HepG2 (cell line): ENCODE measurements at regions not wholly inside any gene's neighbourhood (a gene's known extent, or its start where the extent isn't known, plus 50 kb on each side); places are given as distances from the start of the nearest gene placed in this dataset.

Experiments
- ATAC-seq: fragments of 200-7000 bp; cut with Tn5 transposase; 3 replicates; pipeline ENCODE4 v1.9.1; 2020; ENCODE audit warnings: mild to moderate bottlenecking, moderate library complexity
- BruUV-seq: library from RNA; stranded (reverse); fragments of 400-500 nt; replicated peaks from 2 replicates; lab custom pipeline; 2021; lab: Mats Ljungman, UMichigan
- CTCF ChIA-PET: fragments of 300-600 bp; formaldehyde crosslinking; extraction: SDS; loops from one replicate; lab custom pipeline; 2021; ENCODE audit warnings: low total read pairs, inconsistent platforms, low intra/inter-chr PET ratio; lab: Yijun Ruan, JAX
- POLR2A ChIA-PET: fragments of 350-600 bp; sonication (Branson Sonifier 250); formaldehyde crosslinking; loops from one replicate; lab custom pipeline; 2020; ENCODE audit warnings: antibody characterized with exemption, inconsistent platforms; lab: Yijun Ruan, JAX
- DNase-seq: peaks from one replicate; pipeline ENCODE4 v3.0.0-alpha.2; 2015; ENCODE audit warnings: low spot score
- FAIRE-seq: peaks from 3 replicates; lab custom pipeline; 2011; peaks lifted over from hg19 to GRCh38; lab: Jason Lieb, UNC
- H2AFZ ChIP-seq: one replicate; pipeline ENCODE4 v1.6.1; 2011; ENCODE audit warnings: low read length, inconsistent platforms
- H3K27ac ChIP-seq: fragments of 300-600 bp; 3 replicates; pipeline ENCODE4 v1.8.0; 2011; ENCODE audit warnings: mixed run types, mild to moderate bottlenecking, mixed read lengths, low read length, inconsistent platforms; ENCODE audit not compliant: insufficient read depth; ENCODE audit errors: extremely low read length
- H3K27me3 ChIP-seq, 2 experiments: fragments of 200-600 bp in 1 of 2; 2 replicates in 1 of 2; 3 replicates in 1 of 2; pipeline versions ENCODE4 v1.6.0 to v1.8.0; 2011; ENCODE audit warnings: low read length in 2 of 2, mild to moderate bottlenecking in 2 of 2, moderate library complexity in 2 of 2, inconsistent platforms in 1 of 2; ENCODE audit not compliant: insufficient read depth in 2 of 2, control insufficient read depth in 1 of 2
- H3K36me3 ChIP-seq, 2 experiments: fragments of 200-600 bp in 1 of 2; replicated peaks in 1 of 2; 2 replicates in 1 of 2; 3 replicates in 1 of 2; pipeline versions ENCODE4 v1.5.1 to v1.8.0; 2011; ENCODE audit warnings: low read length in 2 of 2, inconsistent platforms in 1 of 2; ENCODE audit not compliant: insufficient read depth in 2 of 2, control insufficient read depth in 1 of 2
- H3K4me1 ChIP-seq: 2 replicates; pipeline ENCODE4 v1.5.1; 2012; ENCODE audit warnings: low read length, inconsistent platforms; ENCODE audit not compliant: insufficient read depth
- H3K4me2 ChIP-seq: 2 replicates; pipeline ENCODE4 v1.6.0; 2011; ENCODE audit warnings: low read depth, low read length, inconsistent platforms
- H3K4me3 ChIP-seq, 3 experiments: fragments of 200-600 bp in 1 of 3; sonication (generic), shearing (Covaris generic) in 1 of 3; replicated peaks in 1 of 3; 2 replicates each; pipeline ENCODE4 v1.5.1; 2011 to 2016; ENCODE audit warnings: low read length in 3 of 3, inconsistent platforms in 2 of 3, low read depth in 2 of 3, mild to moderate bottlenecking in 2 of 3, control low read depth in 1 of 3, mixed read lengths in 1 of 3; ENCODE audit not compliant: insufficient read depth in 1 of 3
- H3K79me2 ChIP-seq: one replicate; pipeline ENCODE4 v1.6.1; 2011; ENCODE audit warnings: low read length, inconsistent platforms; ENCODE audit not compliant: insufficient read depth
- H3K9ac ChIP-seq: 2 replicates; pipeline ENCODE4 v1.6.0; 2011; ENCODE audit warnings: mild to moderate bottlenecking, low read depth, low read length, inconsistent platforms; ENCODE audit not compliant: insufficient read depth
- H3K9me3 ChIP-seq: 2 replicates; pipeline ENCODE4 v1.5.1; 2012; ENCODE audit warnings: mild to moderate bottlenecking, low read length
- H4K20me1 ChIP-seq: 2 replicates; pipeline ENCODE4 v1.6.0; 2011; ENCODE audit warnings: inconsistent platforms, mild to moderate bottlenecking, low read length, moderate library complexity; ENCODE audit not compliant: insufficient read depth
- AHDC1 ChIP-seq: sonication (generic); formaldehyde crosslinking; IDR thresholded peaks from 2 replicates; pipeline ENCODE4 v1.5.1; 2020; ENCODE audit warnings: mild to moderate bottlenecking, missing genetic modification reagents, borderline replicate concordance
- HNF4A ChIP-seq: sonication (generic); formaldehyde crosslinking; IDR thresholded peaks from 2 replicates; pipeline ENCODE4 v1.4.0; 2020; ENCODE audit warnings: missing genetic modification reagents
- KDM5B ChIP-seq: sonication (generic); formaldehyde crosslinking; IDR thresholded peaks from 2 replicates; pipeline ENCODE4 v1.4.0; 2020; ENCODE audit warnings: missing genetic modification reagents, mild to moderate bottlenecking, borderline replicate concordance
- NFE2L1 ChIP-seq: sonication (generic); formaldehyde crosslinking; IDR thresholded peaks from 2 replicates; pipeline ENCODE4 v1.4.0; 2020; ENCODE audit warnings: missing genetic modification reagents, mild to moderate bottlenecking, borderline replicate concordance
- RBM22 ChIP-seq: fragments of 200-400 bp; formaldehyde crosslinking; optimal IDR thresholded peaks from 2 replicates; pipeline ENCODE3; 2017; ENCODE audit warnings: mild to moderate bottlenecking, low read length, moderate library complexity
- ZNF280B ChIP-seq: sonication (generic); formaldehyde crosslinking; IDR thresholded peaks from 2 replicates; pipeline ENCODE4 v1.5.0; 2020; ENCODE audit warnings: missing genetic modification reagents, mild to moderate bottlenecking, borderline replicate concordance
- ZNF414 ChIP-seq: sonication (generic); formaldehyde crosslinking; IDR thresholded peaks from 2 replicates; pipeline ENCODE4 v1.5.0; 2020; ENCODE audit warnings: missing genetic modification reagents
- ZNF451 ChIP-seq: sonication (generic); formaldehyde crosslinking; IDR thresholded peaks from 2 replicates; pipeline ENCODE4 v1.5.0; 2020; ENCODE audit warnings: mild to moderate bottlenecking, missing genetic modification reagents
- ZNF557 ChIP-seq: sonication (generic); formaldehyde crosslinking; IDR thresholded peaks from 2 replicates; pipeline ENCODE4 v1.4.0; 2020; ENCODE audit warnings: missing genetic modification reagents
- ZNF770 ChIP-seq: sonication (generic); formaldehyde crosslinking; IDR thresholded peaks from 2 replicates; pipeline ENCODE4 v1.5.0; 2020; ENCODE audit warnings: mild to moderate bottlenecking, missing genetic modification reagents
- ZNF841 ChIP-seq: sonication (generic); formaldehyde crosslinking; IDR thresholded peaks from 2 replicates; pipeline ENCODE4 v1.8.1; 2023; ENCODE audit warnings: missing genetic modification reagents, borderline replicate concordance
- WGBS: methylation state at CpG from one replicate; pipeline ENCODE4 v1.1.6; 2017; ENCODE audit warnings: low lambda C conversion rate; 5-methylcytosine and 5-hydroxymethylcytosine counted together
- in situ Hi-C: cut with HindIII; loops from 2 replicates; pipeline ENCODE4 v1.10.0; 2017; ENCODE audit warnings: low pct_unique_long_range_greater_than_20kb; ENCODE audit not compliant: extremely low pct_ligation_motif_present
- intact Hi-C: fragments of 100-400 bp; cut with micrococcal nuclease; formaldehyde crosslinking; loops from one replicate; pipeline ENCODE4 v1.10.0; 2022; ENCODE audit not compliant: unreplicated experiment

- H3K4me3 ChIP-seq: no peak overlapping the region
- BruUV-seq: no TSS peak
- ChIA-PET POLR2A (no interaction called here), CTCF (no interaction called here)
- no peaks in the 10 kb centered on the region for H3K4me1 ChIP-seq
- no peak overlapping the region for H3K4me2 ChIP-seq
- no peak overlapping the region for H3K9ac ChIP-seq
- H3K27me3 ChIP-seq: no peaks in the 10 kb centered on the region
- in situ Hi-C loops (no loop called here), intact Hi-C loops (no loop called here)
- H3K79me2 ChIP-seq: no peaks in the 10 kb centered on the region
- no peaks in the 10 kb centered on the region for H3K36me3 ChIP-seq
- DNase-seq (no peak), ATAC-seq (no peak), FAIRE-seq (no peak)
- 16% methylated on average over 3 of the region's 3 CpGs for WGBS
- H2AFZ ChIP-seq: no peak overlapping the region
- H3K9me3 ChIP-seq: no peaks in the 10 kb centered on the region
- H4K20me1 ChIP-seq: no peaks in the 10 kb centered on the region
- no peak overlapping the region for H3K27ac ChIP-seq
- TF ChIP-seq ZNF280B (CRISPR knock-in tag): no peak
- TF ChIP-seq NFE2L1: no peak
- no peak for TF ChIP-seq ZNF770 (CRISPR knock-in tag)
- TF ChIP-seq HNF4A (CRISPR knock-in tag): no peak
- no peak for TF ChIP-seq ZNF841
- TF ChIP-seq AHDC1: no peak
- no peak for TF ChIP-seq RBM22
- no peak for TF ChIP-seq ZNF557 (CRISPR knock-in tag)
- TF ChIP-seq ZNF414 (CRISPR knock-in tag): no peak
- TF ChIP-seq KDM5B (CRISPR knock-in tag): no peak
- no peak for TF ChIP-seq ZNF451 (CRISPR knock-in tag)
Observed at GRCh38 chr5:52139888-52140615, 647.7 kb upstream of the ITGA1 start.
